CD1c-positive myeloid dendritic cell (primary cell): ENCODE measurements at regions not wholly inside any gene's neighbourhood (a gene's known extent, or its start where the extent isn't known, plus 50 kb on each side); places are given as distances from the start of the nearest gene placed in this dataset.
A peak's percentile ranks its signal among the peaks of the same experiment; 100 is the strongest.

Source experiments
- DNase-seq: peaks from one replicate; pipeline ENCODE4 v3.0.0-alpha.2; 2016; ENCODE audit errors: extremely low spot score

DNA sequence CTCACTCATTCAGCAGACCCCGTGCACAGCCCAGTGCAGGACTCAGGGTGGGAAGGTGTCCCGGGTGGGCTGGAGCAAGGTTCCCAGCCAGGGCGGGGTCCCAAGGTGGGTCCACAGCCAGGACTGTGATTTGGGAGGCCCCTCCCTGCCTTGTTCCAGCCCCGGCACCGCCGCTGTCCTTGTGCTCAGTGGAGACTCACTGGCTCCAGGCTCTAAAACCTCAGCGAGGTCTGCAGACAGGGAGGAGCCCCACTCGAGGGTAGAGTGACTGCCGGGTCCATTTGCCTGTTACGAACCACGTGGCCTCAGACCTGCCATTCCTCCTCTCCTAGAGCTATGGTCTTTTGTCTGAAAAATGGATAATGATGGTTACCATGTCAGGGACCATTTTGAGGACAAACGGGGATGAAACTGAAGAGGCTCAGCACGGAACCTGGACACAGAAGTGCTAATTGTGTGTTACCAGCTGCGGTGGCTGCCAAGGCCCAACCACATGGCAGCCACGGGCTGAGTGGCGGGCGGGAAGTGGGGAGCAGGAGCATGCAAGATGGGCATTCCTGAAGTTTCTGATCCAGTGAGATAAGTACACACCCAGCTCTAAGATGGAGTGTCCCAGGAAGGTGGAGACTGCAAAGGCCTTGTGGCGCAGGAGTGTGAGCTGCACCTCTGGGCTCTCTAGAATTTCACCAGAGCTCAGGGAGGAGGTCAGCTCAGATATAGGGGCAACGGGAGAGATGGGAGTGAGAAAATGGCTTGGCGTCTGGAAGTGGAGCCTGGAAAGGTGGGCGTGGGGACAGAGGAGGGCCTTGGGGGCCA lies 317.6 kb downstream of the SEC14L1 start:
- DNase-seq = no peak

DNA sequence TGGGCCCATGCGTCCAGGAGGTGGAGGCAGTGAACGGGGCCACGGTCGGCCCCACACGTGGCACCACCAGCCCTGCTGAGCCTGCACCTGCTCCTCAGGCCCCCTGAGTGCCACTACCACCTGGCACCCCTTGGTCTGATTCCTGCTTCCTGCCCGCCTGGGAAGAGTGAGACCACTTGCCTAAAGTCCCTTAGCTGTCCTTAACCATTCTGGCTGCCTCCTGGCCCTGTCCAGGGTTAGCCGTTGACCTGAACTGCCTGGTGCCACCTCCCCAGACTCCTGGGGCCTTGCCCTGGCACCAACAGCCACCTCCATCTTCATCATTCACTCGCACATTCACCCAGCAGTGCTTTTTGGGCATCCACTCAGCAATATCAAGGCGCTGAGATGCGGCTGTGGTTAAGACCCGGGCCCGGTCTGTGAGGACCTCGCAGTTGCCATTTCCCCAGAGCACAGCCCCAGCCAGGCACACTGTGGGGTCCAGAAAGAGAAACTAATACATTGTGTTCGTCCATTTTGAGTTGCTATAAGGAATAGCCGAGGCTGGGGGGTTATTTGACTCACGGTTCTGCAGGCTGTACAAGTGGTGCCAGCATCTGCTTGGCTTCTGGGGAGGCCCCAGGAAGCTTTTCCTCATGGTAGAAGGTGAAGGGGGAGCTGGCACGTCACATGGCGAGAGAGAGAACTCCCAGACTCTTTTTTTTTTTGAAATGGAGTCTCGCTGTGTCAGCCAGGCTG lies 318.4 kb downstream of the SEC14L1 start:
- no peak for DNase-seq

DNA sequence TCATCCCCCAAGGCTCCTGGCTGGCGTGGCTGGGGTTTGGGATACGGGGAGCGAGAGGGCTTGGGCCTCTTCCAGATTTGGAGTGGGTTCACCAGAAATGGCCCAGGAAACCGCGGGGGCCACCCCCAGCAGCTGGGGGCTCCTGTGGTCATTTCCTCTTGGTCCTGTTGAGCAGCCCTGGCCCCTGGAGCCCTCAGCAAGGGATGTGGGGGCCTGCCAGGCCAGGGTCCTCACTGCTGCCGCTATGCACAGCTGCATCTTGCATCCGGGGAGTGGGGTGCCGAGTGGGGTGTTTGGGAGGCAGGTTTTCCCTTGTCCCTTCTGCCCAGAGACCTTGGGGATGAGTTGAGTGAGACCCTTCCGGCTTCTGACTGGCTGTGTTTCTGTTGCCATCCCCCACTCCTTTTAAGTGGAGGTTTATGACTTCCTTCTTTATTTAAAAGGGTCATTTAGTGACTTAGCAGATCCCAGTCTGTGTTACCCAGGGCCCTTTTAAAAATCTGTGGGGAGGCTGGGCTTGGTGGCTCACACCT lies 319.8 kb downstream of the SEC14L1 start:
- peak; percentile 48 for DNase-seq

DNA sequence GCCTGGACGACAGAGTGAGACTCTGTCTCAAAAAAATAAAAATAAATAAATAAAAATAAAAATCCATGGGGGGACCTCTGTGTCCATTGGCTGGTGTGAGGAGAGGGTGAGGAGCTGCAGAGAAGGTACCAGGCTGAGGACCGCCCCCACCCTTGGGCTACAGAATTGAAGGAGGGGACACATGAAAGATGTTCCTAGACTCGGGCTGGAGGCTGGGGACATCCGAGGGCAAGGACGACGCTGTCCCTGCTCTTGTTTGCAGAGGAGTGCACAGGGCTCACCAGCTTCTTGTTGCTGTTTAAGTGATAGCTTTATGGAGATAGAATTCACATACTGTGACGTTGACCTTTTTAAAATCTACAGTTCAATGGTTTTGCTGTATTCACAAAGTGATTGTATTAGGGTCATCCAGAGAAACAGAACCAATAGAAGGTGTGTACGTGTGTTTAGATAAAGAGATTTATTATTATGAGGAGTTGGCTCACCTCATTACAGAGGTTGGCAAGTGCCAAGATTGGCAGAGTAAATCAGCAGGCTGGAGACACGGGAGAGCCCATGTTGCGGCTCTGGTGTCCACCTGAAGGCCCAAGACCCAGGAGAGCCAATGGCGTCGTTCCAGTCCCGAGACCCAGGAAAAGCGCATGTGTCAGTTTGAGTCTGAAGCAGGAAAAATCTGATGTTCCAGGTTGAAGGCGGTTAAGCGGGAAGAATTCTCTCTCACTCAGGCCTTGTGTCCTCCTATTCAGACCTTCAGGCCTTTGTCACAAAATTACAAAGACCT lies 320.7 kb downstream of the SEC14L1 start:
- DNase-seq = no peak

DNA sequence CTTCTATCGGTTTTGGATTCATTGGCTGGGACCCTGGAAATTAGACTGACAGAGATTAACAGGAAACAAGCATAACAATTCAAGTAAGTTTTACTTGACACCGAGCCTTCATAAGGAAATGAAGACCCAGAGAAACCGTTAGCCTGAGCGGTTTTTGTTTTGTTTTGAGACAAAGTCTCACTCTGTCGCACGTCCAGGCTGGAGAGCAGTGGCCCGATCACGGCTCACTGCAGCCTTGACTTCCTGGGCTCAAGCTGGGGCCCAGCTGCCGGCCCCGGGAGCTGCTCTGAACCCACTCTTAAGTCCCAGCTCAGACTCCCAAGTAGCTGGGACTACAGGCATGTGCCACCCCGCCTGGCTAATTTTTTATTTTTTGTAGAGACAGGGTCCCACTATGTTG lies 321.3 kb downstream of the SEC14L1 start:
- peak; percentile 41 for DNase-seq

DNA sequence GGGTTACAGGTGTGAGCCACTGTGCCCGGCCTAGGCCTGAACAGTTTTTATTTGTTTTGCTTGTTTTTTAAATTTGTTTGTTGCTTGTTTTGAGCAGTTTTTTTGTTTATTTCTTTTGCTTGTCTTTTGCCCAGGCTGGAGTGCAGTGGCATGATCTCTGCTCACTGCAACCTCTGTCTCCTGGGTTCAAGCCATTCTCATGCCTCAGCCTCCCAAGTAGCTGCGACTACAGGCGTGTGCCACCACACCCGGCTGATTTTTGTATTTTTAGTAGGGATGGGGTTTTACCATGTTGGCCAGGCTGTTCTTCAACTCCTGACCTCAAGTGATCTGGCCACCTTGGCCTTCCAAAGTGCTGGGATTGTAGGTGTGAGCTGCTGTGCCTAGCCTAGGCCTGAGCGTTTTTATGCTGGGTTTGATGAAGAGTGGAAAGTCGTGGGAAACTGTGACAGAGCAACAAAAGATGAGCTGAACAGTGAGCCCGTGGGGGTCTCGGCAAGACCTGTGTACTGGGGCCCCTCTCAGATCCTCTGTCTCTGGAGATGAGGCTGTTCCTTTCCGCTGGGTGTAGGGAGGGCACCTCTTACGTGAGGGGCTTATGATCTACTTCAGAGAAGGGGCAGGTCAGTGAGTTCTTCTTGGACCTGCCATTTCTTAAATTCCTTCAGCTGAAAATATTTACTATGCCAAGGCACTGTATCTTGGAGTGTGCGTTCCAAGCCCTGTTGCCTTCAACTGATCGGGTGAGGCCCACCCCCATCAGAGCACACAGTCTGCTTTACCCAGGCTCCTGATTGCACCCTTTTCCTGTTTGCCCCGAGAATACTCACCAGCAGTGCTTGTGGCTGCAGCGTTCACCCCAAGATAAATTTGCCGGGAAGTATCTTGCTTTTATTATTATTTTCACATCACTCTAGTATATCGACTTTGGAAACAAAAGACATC lies 322.1 kb downstream of the SEC14L1 start:
- no peak for DNase-seq

DNA sequence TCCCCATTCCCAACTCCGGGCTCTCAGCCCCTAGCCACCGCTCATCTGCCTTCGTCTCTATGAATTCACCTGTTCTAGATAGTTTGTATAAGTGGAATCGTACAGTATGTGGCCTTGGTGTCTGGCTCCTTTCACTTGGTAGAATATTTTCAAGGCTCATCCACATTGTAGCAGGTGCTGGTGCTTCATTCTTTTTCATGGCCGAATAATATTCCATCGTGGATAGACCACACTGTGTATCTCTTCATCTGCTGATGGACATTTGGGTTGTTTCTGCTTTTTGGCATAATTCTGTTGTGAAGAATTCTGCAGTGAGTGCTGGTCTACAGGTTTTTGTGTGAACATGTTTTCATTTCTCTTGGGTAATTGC lies 324.2 kb downstream of the SEC14L1 start:
- no peak for DNase-seq

DNA sequence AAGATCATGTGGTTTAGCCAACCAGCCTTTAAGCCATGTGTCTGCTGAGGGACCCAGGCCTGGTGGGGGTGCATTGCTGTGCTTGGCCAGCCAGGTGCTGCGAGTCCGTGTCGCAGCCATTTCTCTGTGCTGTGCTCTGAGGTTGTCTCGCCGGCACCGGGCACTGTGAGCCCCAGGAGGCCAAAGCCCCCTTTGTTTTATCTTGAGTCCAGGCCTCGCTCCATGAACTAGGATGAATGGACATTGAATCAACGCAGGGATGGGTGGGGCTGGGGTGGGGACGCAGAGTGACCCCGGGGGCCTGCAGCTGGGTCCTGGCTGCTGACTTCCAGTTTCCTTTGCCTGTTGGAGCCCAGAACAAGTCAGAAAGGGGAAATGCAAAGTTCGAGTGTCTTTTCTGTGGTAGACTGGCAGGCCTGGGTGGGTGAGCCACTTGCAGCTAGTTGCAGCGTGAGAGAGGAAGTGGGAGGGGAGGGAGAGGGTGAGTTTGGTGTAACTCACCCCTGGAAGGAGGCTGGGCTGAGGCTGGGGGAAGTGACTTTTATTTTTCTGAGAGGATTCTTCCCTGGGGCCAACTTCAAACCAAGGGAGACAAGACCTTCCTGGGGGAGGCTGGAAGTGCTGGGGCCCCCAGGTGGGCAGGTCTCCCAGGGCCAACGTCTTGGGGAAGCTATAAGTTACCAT lies 324.7 kb downstream of the SEC14L1 start:
- DNase-seq = peak; percentile 96

DNA sequence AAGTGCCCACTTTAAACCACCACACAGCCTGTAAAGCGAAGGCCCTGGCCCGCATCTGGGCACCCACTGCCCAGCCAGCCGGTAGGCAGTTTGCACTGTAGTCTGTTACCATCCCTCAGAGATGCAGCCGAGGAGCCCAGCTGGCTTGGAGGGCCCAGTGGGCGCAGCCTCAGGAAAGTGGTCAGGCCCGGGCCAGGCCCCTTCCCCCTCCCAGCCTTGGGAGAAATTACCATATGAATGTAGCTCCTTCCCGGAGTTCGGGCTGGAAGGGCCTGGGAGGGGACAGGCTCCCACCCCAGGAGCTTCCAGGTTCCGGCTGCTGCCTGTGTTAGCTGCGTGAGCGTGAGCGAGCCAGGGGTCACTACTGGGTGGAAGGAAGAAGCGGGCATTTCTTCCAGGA lies 325.4 kb downstream of the SEC14L1 start:
- DNase-seq = no peak

DNA sequence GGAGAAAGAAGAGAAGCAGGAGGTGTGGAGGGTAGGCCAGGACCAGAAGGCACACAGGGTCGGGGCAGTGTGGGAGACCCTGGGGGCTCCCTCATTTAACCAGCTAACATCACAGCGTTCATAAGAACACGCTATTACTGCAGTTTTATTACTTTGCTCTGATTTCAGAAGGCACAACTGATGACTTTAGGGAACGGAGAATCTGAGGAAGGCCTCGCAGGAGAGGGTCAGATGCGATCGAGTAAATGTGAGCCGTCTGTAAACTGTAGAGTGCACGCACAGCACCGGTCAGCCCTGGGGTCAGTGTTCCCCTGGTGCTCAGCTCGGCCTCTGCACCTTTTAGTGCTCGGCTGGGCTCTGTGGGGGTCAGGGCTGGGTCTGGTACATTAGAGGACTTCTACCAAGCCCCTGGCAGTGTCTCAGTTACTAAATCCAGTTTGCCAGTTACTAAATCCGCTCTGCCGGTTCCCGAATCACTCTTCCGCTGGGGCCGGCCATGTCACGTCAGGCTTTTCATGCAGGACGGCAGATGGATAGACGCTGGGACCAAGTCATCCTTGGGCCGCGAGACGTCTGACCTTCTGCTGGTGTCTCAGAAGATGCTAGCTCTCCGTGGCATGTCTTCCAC lies 325.9 kb downstream of the SEC14L1 start:
- no peak for DNase-seq

DNA sequence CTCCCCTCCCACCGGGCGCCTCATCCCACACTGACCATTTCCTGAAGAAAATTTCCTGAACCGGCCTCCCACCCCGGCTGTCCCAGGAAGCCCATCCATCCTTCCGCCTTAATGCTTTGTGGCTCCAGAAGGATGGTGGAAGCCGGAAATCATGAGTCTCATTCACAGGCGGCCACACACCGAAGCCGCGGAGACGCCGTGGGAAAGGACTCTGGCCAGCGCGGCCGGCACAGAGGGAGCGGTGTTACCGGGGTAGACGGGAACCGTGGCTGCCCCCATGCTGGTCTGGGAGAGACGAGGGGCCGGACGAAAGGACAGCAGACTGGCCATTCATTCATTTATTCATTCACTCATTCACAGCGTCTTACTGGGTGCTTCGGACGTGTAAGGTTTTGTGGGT lies 326.8 kb downstream of the SEC14L1 start:
- DNase-seq = no peak

DNA sequence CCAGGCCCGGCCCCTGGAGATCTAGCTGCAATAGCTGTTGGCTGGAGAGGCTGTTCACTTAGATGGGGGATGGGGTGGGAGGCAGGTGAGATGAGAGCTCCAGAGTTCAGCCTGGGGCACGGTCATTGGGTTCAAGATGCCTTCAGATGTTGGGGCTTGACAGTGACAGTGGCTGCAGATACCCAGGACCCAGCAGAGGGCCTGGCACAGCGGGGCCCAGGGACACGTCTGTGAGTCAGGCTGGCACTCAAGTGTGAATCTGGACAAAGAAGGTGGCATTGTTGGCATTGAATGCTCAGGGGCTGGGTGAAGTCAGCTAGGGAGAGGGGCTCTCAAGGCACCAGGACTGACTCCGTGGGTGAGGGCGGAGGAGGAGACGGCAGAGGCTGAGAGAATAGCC lies 328.1 kb downstream of the SEC14L1 start:
- no peak for DNase-seq

DNA sequence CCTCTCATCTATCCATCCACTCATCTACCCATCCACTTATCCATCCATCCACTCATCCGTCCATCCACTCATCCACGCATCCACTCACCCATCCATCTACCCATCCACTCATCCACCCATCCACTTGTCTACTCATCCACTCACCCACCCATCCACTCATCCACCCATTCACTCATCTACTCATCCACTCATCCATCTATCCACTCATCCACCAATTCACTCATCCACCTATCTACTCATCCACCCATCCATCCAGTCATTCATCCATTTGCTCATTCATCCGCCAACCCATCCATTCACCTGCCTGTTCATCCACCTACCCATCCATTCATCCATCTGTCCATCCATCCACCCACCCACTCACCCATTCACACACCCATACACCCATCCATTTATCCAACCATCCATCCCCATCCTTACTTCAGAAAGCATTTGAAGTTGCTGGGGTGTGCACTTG lies 329.6 kb downstream of the SEC14L1 start:
- DNase-seq = no peak

DNA sequence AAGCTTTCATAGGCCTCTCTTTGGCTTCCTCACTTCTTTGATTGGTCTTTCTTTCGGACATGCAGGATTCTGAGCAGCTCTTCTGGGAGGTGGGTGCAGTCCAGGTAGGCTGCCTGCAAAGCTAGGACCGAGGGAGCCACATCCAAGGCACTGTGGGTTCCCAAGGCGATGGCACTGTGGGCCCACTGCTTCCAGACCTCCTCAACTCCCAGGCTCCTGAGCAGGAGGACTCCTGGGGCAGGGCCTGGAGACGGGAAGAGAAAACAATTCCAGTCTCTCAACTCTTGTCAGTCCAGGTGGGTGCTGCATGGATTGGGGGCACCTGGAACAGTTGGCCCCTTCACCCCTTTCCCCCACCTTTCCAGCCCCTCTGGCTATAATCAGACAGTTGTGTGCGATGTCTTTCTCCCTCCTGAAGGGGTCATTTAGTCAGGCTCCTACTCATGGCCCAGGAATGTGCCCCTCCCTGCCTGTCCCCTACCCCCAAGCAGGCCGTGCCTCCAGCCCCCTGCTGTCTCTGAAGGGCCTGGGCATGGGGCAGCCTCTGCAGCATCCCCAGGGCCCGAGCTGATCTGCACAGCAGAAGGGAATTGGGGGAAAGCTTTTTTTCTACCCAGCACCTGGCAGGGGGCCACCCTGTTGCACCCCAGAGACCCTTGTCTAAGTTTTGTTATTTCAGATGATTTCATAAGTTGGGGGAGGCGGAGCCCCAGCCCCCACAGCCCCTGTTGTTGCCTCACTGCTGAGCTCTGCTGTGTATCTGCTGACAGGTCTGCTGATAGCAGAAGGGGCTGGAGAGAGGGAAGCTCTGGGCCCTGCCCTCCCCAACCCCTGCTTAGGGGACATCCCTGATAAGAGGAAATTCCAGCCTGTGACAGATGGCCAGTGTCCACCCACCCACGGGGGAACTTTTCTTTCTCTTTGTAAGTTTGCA lies 330.3 kb downstream of the SEC14L1 start:
- DNase-seq = peak; percentile 75

DNA sequence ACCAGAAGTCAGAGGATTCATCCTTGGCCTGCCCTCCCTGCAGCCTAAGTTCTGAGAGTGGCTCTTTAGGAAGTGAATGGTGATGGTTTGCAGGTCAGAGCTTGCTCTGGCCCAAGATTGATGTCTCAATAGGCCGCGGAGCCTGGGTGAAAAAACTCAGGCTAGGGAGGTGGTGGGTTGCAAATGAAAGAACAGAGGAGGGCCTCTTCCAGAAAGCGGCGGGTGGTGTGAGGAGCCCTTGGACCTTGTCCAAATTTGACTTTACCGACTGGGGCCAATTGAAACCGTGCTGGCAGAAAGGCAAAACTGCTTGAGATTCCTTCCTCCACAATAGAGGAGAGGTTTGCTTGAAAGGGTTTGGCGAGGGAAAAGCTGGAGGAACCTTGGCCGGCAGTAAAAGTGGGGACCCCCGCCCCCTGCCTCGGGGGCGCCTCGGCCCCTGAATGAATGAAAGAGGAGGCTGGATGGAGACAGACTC lies 331.3 kb downstream of the SEC14L1 start:
- DNase-seq = no peak

DNA sequence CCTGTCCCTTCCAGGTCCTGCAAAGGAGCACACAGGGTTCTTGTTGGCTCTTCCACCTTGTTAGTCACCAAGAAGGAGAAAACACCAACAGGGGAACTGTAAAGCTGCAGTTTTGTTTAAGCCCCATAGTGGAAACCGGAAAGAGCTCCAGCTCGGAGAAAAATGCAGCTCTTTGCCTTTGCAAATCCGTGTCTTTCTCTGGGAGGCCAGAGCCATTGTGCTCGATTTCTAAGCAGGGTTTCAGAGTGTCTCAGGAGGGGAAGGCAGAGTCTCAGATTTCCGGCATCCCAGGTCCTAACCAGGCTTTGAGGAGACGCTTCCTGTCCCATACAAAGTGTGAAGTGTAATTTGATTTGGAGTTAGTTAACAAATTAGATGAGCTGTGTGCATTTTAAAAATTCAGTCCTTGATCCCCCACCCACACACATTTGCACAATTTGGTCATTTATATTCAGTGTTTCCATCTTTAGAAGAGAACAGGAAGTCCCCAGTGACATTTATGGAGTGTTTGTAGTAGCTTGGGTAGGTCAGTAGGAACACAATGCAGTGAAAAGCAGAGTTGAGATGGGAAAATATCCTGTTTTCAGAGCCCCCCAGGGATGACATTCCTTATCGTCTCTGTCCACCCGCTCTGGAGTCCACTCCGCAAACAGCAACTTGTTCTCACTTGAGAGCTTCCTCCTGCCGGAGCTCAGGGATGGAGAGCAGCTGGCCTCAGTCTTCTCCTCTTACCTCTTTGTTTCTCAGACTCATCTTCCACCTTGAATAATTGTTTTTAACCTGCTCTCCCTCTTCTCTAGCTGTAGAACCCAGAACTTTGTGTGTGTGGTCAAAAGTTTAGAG lies 331.9 kb downstream of the SEC14L1 start:
- DNase-seq = peak; percentile 75

DNA sequence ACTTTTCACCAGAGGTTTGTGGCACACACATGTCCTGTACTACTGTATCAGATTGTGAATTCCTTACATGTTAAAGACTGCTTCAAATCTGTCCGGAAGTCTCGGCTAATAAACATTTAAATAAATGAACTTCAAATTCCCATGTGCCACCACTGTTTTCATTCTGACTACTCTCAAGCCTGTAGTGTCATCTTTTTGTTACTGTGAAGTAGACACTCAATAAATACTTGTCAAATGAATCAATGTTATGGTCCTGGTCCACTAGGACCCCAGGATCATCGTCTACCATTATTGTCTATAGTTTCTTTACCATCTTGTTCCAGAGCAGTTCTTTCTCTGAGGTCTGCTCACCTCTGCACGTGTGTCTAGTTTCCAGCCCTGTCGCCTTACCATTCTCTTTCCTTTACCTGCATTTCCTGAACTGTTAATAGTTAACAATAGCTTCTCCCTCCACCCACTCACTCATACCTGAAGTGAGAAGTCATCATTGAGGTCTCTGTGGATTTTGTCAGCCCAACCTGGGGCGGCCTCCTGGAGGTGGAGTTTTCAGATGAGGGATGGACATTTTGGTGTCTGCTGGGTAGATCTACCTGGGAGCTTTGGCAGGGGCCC lies 333.0 kb downstream of the SEC14L1 start:
- DNase-seq = no peak
